RWPE1 (cell line): ENCODE measurements at regions not wholly inside any gene's neighbourhood (a gene's known extent, or its start where the extent isn't known, plus 50 kb on each side); places are given as distances from the start of the nearest gene placed in this dataset.

Experiments
- CTCF ChIA-PET: fragments of 350-600 bp; sonication (Branson Sonifier 250); formaldehyde crosslinking; extraction: SDS; loops from one replicate; lab custom pipeline; 2021; lab: Yijun Ruan, JAX
- POLR2A ChIA-PET: fragments of 400-600 bp; formaldehyde crosslinking; extraction: SDS; loops from one replicate; lab custom pipeline; 2020; ENCODE audit warnings: antibody characterized with exemption; ENCODE audit not compliant: low non-redundant PET; lab: Yijun Ruan, JAX
- DNase-seq: peaks from one replicate; pipeline ENCODE4 v3.0.0; 2012; ENCODE audit warnings: low spot score
- H3K27ac ChIP-seq: fragments of 450-650 bp; 2 replicates; pipeline ENCODE4 v1.5.1; 2017
- CTCF ChIP-seq: fragments of 450-650 bp; conservative IDR thresholded peaks from 2 replicates; pipeline ENCODE4 v1.5.1; 2017; ENCODE audit warnings: low read depth, mild to moderate bottlenecking

DNA sequence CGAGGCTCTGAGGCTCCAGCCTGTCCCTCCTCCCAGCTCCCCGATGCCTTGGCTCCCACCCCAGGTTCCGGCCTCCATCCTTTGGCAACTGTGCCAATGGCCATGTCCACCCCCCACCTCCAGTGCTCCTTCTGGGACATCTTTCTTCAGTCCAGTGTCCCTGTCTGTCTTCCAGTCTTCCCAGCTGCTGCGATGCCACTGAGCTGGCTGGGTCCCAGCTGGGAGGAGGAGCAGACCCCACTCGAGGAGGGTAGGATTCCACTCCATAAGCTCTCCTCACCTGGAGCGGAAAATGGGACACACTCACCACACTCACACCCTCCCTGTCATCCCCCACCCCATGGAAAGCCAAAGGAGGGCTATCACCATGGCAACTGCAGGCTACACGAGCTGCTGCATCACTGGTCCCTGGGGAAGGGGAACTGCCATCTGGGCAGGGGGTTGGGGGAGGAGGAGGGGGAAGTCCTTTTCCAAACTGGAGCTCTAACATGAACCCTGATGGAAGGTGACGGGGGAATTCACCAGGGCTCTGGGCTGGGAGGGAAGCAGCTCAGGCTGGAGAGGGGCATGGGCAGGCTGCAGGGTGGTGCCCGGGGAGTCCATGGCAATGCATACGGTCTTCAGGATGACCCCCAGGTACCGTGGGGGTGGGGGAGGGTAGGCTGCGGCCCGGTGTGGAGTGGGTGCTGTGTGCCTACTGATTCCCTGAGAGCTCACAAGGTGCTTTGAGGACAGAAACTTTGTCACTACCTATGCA lies 94.3 kb downstream of the LRRC74A start:
- ChIA-PET POLR2A (no interaction called here), CTCF (interaction anchor here (1.2 kb wide), 1 partner anchor 44 kb away, joined by 4 read pairs; no protein-coding TSS in a partner anchor)
- no peak for TF ChIP-seq CTCF
- DNase-seq, result no peak
- H3K27ac ChIP-seq, result peak overlapping the region; percentile 100

DNA sequence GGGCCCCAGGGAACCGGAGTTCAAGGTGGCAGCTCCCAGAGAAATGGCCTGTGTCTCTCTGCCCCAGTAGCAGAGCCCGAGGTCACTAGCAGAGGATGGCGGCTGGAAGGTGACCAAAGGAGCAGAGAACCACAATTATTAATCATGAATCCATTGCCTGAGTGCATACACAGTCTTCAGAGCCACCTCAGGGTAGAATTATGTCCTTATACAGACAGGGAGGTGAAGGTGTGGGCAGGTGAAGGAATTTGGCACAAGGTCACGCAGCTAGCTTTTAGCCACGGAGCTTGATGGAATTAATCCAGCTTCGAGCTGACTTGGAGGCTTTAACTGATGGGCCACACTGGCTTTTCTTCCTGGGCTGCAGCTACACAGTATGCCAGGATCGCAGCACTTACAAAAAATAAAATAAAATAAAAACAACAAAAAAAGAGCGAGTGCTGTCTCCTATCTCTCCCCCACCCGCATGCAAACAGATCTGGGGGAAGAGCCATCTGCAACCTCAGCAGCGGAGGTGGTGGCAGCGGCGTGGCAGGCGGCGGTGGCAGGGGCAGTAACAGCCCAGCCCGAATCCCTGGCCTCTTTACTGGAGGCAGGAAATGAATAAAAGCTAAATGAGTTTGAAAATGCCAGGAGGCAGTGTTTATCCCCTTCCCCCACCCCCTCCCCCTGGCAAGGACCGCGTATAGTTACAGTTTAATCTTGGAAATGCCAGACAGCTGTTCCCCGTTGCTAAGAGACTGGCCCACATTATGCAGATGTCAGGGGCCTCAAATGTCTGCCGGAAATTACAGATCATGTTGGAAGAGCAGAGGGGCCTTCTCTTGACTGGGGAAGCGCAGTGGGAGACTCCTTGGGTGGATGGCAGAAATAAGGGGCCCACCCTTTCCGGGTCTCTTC lies 93.5 kb downstream of the LRRC74A start:
- H3K27ac ChIP-seq, result peak overlapping the region; percentile 100
- ChIA-PET CTCF (interaction anchor here (1.2 to 3.5 kb wide), 3 partner anchors 43 to 140 kb away, joined by 4 to 20 read pairs (median 8); no protein-coding TSS in a partner anchor), POLR2A (interaction anchor here (1.1 to 1.2 kb wide), 2 partner anchors 108 to 388 kb away, joined by 3 to 4 read pairs; no protein-coding TSS in a partner anchor)
- TF ChIP-seq CTCF, result no peak
- peak; percentile 22 for DNase-seq
